ENCODE measurements at regions not wholly inside any gene's neighbourhood (a gene's known extent, or its start where the extent isn't known, plus 50 kb on each side); places are given as distances from the start of the nearest gene placed in this dataset.

DNA sequence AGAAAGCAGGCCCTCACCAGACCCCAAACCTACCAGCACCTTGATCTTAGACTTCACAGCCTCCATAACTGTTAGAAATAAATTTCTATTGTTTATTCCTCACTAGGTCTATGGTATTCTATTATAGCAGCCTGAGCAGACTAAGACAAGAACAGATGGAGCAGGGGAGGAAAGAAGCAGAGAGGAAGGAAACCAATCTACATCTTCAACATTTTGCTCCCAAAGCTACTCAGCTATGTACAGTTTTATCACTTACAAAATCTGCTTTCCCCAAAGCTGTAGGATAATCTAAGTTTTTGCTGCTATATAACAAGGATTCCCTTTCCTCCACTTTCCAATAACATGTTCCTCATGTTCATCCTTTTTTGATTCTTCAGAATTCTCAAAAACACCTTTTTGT is 274.4 kb upstream of the CHAC2 start:
- TF ChIP-seq, protein P1, sequence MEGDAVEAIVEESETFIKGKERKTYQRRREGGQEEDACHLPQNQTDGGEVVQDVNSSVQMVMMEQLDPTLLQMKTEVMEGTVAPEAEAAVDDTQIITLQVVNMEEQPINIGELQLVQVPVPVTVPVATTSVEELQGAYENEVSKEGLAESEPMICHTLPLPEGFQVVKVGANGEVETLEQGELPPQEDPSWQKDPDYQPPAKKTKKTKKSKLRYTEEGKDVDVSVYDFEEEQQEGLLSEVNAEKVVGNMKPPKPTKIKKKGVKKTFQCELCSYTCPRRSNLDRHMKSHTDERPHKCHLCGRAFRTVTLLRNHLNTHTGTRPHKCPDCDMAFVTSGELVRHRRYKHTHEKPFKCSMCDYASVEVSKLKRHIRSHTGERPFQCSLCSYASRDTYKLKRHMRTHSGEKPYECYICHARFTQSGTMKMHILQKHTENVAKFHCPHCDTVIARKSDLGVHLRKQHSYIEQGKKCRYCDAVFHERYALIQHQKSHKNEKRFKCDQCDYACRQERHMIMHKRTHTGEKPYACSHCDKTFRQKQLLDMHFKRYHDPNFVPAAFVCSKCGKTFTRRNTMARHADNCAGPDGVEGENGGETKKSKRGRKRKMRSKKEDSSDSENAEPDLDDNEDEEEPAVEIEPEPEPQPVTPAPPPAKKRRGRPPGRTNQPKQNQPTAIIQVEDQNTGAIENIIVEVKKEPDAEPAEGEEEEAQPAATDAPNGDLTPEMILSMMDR (IDR thresholded peaks at IDR 0.05): no peak
- no peak for TF ChIP-seq POLR2A (IDR thresholded peaks at IDR 0.05)
- TF ChIP-seq EP300 (IDR thresholded peaks at IDR 0.05): no peak
